ENCODE measurements at regions not wholly inside any gene's neighbourhood (a gene's known extent, or its start where the extent isn't known, plus 50 kb on each side); places are given as distances from the start of the nearest gene placed in this dataset.

GRCh38 chrX:44440006-44440405 is 96.5 kb upstream of the EFHC2 start:
- H3K36me3 ChIP-seq (replicated peaks): no peaks in the 10 kb centered on the region
- TF ChIP-seq, protein P1, sequence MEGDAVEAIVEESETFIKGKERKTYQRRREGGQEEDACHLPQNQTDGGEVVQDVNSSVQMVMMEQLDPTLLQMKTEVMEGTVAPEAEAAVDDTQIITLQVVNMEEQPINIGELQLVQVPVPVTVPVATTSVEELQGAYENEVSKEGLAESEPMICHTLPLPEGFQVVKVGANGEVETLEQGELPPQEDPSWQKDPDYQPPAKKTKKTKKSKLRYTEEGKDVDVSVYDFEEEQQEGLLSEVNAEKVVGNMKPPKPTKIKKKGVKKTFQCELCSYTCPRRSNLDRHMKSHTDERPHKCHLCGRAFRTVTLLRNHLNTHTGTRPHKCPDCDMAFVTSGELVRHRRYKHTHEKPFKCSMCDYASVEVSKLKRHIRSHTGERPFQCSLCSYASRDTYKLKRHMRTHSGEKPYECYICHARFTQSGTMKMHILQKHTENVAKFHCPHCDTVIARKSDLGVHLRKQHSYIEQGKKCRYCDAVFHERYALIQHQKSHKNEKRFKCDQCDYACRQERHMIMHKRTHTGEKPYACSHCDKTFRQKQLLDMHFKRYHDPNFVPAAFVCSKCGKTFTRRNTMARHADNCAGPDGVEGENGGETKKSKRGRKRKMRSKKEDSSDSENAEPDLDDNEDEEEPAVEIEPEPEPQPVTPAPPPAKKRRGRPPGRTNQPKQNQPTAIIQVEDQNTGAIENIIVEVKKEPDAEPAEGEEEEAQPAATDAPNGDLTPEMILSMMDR (IDR thresholded peaks at IDR 0.05; ENCODE audit: low read depth, low read length, missing control alignments): no peak
- no peaks in the 10 kb centered on the region for H3K27me3 ChIP-seq (replicated peaks)
- H3K27ac ChIP-seq: no peak overlapping the region
- in situ Hi-C loops (cut with HindIII; ENCODE audit: low pct_ligation_motif_present, low sequenced_read_pairs): no loop called here
- no peak for DNase-seq
- no peak overlapping the region for H3K4me3 ChIP-seq (ENCODE audit: low read depth, low read length)

GRCh38 chrX:44439242-44439794 is 95.8 kb upstream of the EFHC2 start:
- Histone ChIP-seq H3K27ac (no peak overlapping the region), H3K36me3 (replicated peaks) (no peaks in the 10 kb centered on the region), H3K4me3 (ENCODE audit: low read depth, low read length) (no peak overlapping the region), H3K27me3 (replicated peaks) (no peaks in the 10 kb centered on the region)
- TF ChIP-seq, protein P1 (IDR thresholded peaks at IDR 0.05; ENCODE audit: low read depth, low read length, missing control alignments): no peak
- no peak for DNase-seq
- in situ Hi-C loops (cut with HindIII; ENCODE audit: low pct_ligation_motif_present, low sequenced_read_pairs): no loop called here

DNA sequence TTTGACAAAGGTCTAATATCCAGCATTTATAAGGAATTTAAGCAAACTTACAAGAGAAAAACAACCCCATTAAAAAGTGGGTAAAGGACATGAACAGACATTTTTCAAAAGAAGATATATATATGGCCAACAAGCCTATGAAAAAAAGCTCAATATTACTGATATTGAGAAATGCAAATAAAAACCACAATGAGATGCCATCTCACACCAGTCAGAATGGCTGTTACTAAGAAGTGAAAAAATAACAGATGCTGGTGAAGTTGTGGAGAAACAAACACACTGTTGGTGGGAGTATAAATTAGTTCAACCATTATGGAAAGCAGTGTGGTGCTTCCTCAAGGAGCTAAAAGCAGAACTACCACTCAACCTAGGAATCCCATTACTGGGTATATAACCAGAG is 91.6 kb upstream of the EFHC2 start:
- H3K36me3 ChIP-seq (replicated peaks): no peaks in the 10 kb centered on the region
- H3K27ac ChIP-seq: no peak overlapping the region
- in situ Hi-C loops (cut with HindIII; ENCODE audit: low pct_ligation_motif_present, low sequenced_read_pairs): no loop called here
- DNase-seq: no peak
- no peak overlapping the region for H3K4me3 ChIP-seq (ENCODE audit: low read depth, low read length)
- TF ChIP-seq, protein P1 (IDR thresholded peaks at IDR 0.05; ENCODE audit: low read depth, low read length, missing control alignments): no peak
- no peaks in the 10 kb centered on the region for H3K27me3 ChIP-seq (replicated peaks)

GRCh38 chrX:44433556-44433955 is 90.1 kb upstream of the EFHC2 start:
- no peak for DNase-seq
- TF ChIP-seq, protein P1 (IDR thresholded peaks at IDR 0.05; ENCODE audit: low read depth, low read length, missing control alignments): no peak
- H3K27me3 ChIP-seq (replicated peaks): no peaks in the 10 kb centered on the region
- in situ Hi-C loops (cut with HindIII; ENCODE audit: low pct_ligation_motif_present, low sequenced_read_pairs): no loop called here
- H3K4me3 ChIP-seq (ENCODE audit: low read depth, low read length): no peak overlapping the region
- H3K27ac ChIP-seq: no peak overlapping the region
- no peaks in the 10 kb centered on the region for H3K36me3 ChIP-seq (replicated peaks)

GRCh38 chrX:44432641-44433040 is 89.2 kb upstream of the EFHC2 start:
- Histone ChIP-seq H3K27ac (no peak overlapping the region), H3K4me3 (ENCODE audit: low read depth, low read length) (no peak overlapping the region), H3K36me3 (replicated peaks) (no peaks in the 10 kb centered on the region), H3K27me3 (replicated peaks) (no peaks in the 10 kb centered on the region)
- TF ChIP-seq, protein P1 (IDR thresholded peaks at IDR 0.05; ENCODE audit: low read depth, low read length, missing control alignments): no peak
- DNase-seq: no peak
- in situ Hi-C loops (cut with HindIII; ENCODE audit: low pct_ligation_motif_present, low sequenced_read_pairs): no loop called here

DNA sequence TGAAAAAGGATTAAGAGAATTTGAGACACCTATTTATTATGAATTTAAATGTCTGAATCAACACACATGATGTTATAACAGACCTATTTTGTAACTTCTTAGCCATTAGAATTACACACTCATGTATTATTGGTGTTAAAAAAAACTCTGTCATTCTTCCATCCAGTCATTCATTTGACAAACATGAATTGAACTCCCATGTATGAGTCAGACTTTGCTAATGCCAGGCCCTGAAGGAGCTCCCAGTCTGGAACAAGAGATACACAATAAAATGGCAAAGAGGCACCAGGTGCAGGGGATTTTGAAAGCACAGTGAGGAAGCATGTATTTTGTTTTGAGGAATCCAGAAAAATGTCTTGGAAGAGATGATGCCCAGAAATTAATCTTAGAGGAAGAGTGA is 87.7 kb upstream of the EFHC2 start:
- Histone ChIP-seq H3K36me3 (replicated peaks) (no peaks in the 10 kb centered on the region), H3K27me3 (replicated peaks) (no peaks in the 10 kb centered on the region), H3K4me3 (ENCODE audit: low read depth, low read length) (no peak overlapping the region), H3K27ac (no peak overlapping the region)
- TF ChIP-seq, protein P1 (IDR thresholded peaks at IDR 0.05; ENCODE audit: low read depth, low read length, missing control alignments): no peak
- in situ Hi-C loops (cut with HindIII; ENCODE audit: low pct_ligation_motif_present, low sequenced_read_pairs): no loop called here
- DNase-seq: peak; percentile 4

Measured in brain microvascular endothelial cell (primary cell).